GM12873 (cell line): ENCODE measurements at regions not wholly inside any gene's neighbourhood (a gene's known extent, or its start where the extent isn't known, plus 50 kb on each side); places are given as distances from the start of the nearest gene placed in this dataset.

Source experiments
- CTCF ChIP-seq: IDR thresholded peaks from 2 replicates; pipeline ENCODE4 v1.5.1; 2012; ENCODE audit warnings: low read depth, mild to moderate bottlenecking, moderate library complexity, low read length, control low read depth; ENCODE audit not compliant: insufficient read depth; ENCODE audit errors: missing control alignments

- no peak for TF ChIP-seq CTCF
Observed at GRCh38 chr2:188092734-188093133, 198.9 kb upstream of the GULP1 start.

GRCh38 chr2:188096910-188097309 is 194.8 kb upstream of the GULP1 start:
- TF ChIP-seq CTCF, result no peak

GRCh38 chr2:188102881-188103280 is 188.8 kb upstream of the GULP1 start:
- TF ChIP-seq CTCF, result no peak

GRCh38 chr2:188114014-188114413 is 177.7 kb upstream of the GULP1 start:
- TF ChIP-seq CTCF, result no peak

GRCh38 chr2:188117706-188118105 is 174.0 kb upstream of the GULP1 start:
- TF ChIP-seq CTCF, result no peak

- TF ChIP-seq CTCF, result no peak
Observed at GRCh38 chr2:188118431-188118830, 173.2 kb upstream of the GULP1 start.

GRCh38 chr2:188119112-188119838 is 172.4 kb upstream of the GULP1 start:
- TF ChIP-seq CTCF, result no peak
